ENCODE measurements at regions not wholly inside any gene's neighbourhood (a gene's known extent, or its start where the extent isn't known, plus 50 kb on each side); places are given as distances from the start of the nearest gene placed in this dataset.

GRCh38 chr1:4019147-4019521 lies 119.1 kb upstream of the C1orf174 start:
- intact Hi-C loops (cut with DNase I): no loop called here
- Histone ChIP-seq H3K9me3 (no peaks in the 10 kb centered on the region), H3K27me3 (no peaks in the 10 kb centered on the region), H3K4me3 (no peak overlapping the region), H3K36me3 (no peaks in the 10 kb centered on the region), H3K27ac (no peak overlapping the region), H3K4me1 (no peaks in the 10 kb centered on the region)
- no peak for TF ChIP-seq POLR2A (IDR thresholded peaks at IDR 0.05)
- WGBS (ENCODE audit: insufficient coverage, low coverage, low lambda C conversion rate, missing lambda C conversion rate): 44% methylated on average over 8 of the region's 13 CpGs
- DNase-seq (no peak), ATAC-seq (no peak)

- Histone ChIP-seq H3K36me3 (no peaks in the 10 kb centered on the region), H3K4me1 (no peaks in the 10 kb centered on the region), H3K4me3 (no peak overlapping the region), H3K9me3 (no peaks in the 10 kb centered on the region), H3K27me3 (no peaks in the 10 kb centered on the region), H3K27ac (no peak overlapping the region)
- no peak for ATAC-seq
- WGBS (ENCODE audit: insufficient coverage, low coverage, low lambda C conversion rate, missing lambda C conversion rate): 65% methylated on average over 10 of the region's 15 CpGs
- TF ChIP-seq POLR2A (IDR thresholded peaks at IDR 0.05) (no peak), CTCF (IDR thresholded peaks at IDR 0.05) (no peak)
- DNase-seq: no peak
- intact Hi-C loops (cut with DNase I): no loop called here
Observed at GRCh38 chr1:4019606-4020331, 119.7 kb upstream of the C1orf174 start.

- WGBS (ENCODE audit: insufficient coverage, low coverage, low lambda C conversion rate, missing lambda C conversion rate): 26% methylated on average over 4 of the region's 9 CpGs
- H3K9me3 ChIP-seq: no peaks in the 10 kb centered on the region
- ATAC-seq (no peak), DNase-seq (no peak)
- no peaks in the 10 kb centered on the region for H3K36me3 ChIP-seq
- H3K27me3 ChIP-seq: no peaks in the 10 kb centered on the region
- no peaks in the 10 kb centered on the region for H3K4me1 ChIP-seq
- intact Hi-C loops (cut with DNase I): no loop called here
- no peak overlapping the region for H3K27ac ChIP-seq
- TF ChIP-seq CTCF (IDR thresholded peaks at IDR 0.05): no peak
- TF ChIP-seq POLR2A (IDR thresholded peaks at IDR 0.05): no peak
- no peak overlapping the region for H3K4me3 ChIP-seq
Observed at GRCh38 chr1:4020449-4020848, 120.4 kb upstream of the C1orf174 start.

GRCh38 chr1:4021136-4021973 lies 121.3 kb upstream of the C1orf174 start:
- TF ChIP-seq CTCF (IDR thresholded peaks at IDR 0.05) (no peak), POLR2A (IDR thresholded peaks at IDR 0.05) (no peak)
- Histone ChIP-seq H3K27ac (no peak overlapping the region), H3K4me1 (no peaks in the 10 kb centered on the region), H3K4me3 (no peak overlapping the region), H3K9me3 (no peaks in the 10 kb centered on the region), H3K27me3 (no peaks in the 10 kb centered on the region), H3K36me3 (no peaks in the 10 kb centered on the region)
- intact Hi-C loops (cut with DNase I): no loop called here
- ATAC-seq: no peak
- WGBS (ENCODE audit: insufficient coverage, low coverage, low lambda C conversion rate, missing lambda C conversion rate): 54% methylated on average over 12 of the region's 16 CpGs
- no peak for DNase-seq

GRCh38 chr1:4021974-4022268 lies 121.8 kb upstream of the C1orf174 start:
- intact Hi-C loops (cut with DNase I): no loop called here
- H3K4me3 ChIP-seq: no peak overlapping the region
- ATAC-seq (no peak), DNase-seq (no peak)
- TF ChIP-seq CTCF (IDR thresholded peaks at IDR 0.05) (no peak), POLR2A (IDR thresholded peaks at IDR 0.05) (no peak)
- H3K27ac ChIP-seq: no peak overlapping the region
- H3K9me3 ChIP-seq: no peaks in the 10 kb centered on the region
- WGBS (ENCODE audit: insufficient coverage, low coverage, low lambda C conversion rate, missing lambda C conversion rate): 43% methylated on average over 1 of the region's 3 CpGs
- no peaks in the 10 kb centered on the region for H3K4me1 ChIP-seq
- no peaks in the 10 kb centered on the region for H3K36me3 ChIP-seq
- no peaks in the 10 kb centered on the region for H3K27me3 ChIP-seq

Measured in right lobe of liver (tissue), 6 donors.